Endothelial cell of umbilical vein (primary cell): ENCODE measurements at regions not wholly inside any gene's neighbourhood (a gene's known extent, or its start where the extent isn't known, plus 50 kb on each side); places are given as distances from the start of the nearest gene placed in this dataset.

ENCODE experiments used
- BruUV-seq: library from RNA; stranded (reverse); fragments of 400-500 nt; replicated peaks from 2 replicates; lab custom pipeline; 2021; lab: Mats Ljungman, UMichigan
- CTCF ChIA-PET: fragments of 300-600, 350-600 bp; sonication (Branson Sonifier 250); formaldehyde crosslinking; loops from one replicate; lab custom pipeline; 2021; ENCODE audit warnings: antibody characterized with exemption, inconsistent platforms; lab: Charles Lee
- POLR2A ChIA-PET: fragments of 300-600, 350-600 bp; sonication (Branson Sonifier 250); formaldehyde crosslinking; loops from one replicate; lab custom pipeline; 2021; ENCODE audit warnings: antibody characterized with exemption, inconsistent platforms; lab: Charles Lee
- DNase-seq: peaks from one replicate; pipeline ENCODE4 v3.0.0-alpha.2; 2011; ENCODE audit warnings: low read depth, low spot score
- FAIRE-seq: peaks from 2 replicates; lab custom pipeline; 2011; peaks lifted over from hg19 to GRCh38; lab: Jason Lieb, UNC
- H2AFZ ChIP-seq: 2 replicates; pipeline ENCODE4 v1.6.0; 2012; ENCODE audit warnings: low read depth, low read length, control low read depth, inconsistent platforms
- H3K27ac ChIP-seq: 2 replicates; pipeline ENCODE4 v1.5.1; 2011; ENCODE audit warnings: low read depth, mild to moderate bottlenecking, control low read depth, low read length, moderate library complexity; ENCODE audit not compliant: insufficient read depth
- H3K27me3 ChIP-seq, 2 experiments: 2 replicates each; pipeline versions ENCODE4 v1.6.0 to v1.6.1; 2011; ENCODE audit warnings: low read length in 2 of 2, mixed read lengths in 1 of 2; ENCODE audit not compliant: control insufficient read depth in 2 of 2, insufficient read depth in 2 of 2
- H3K36me3 ChIP-seq, 2 experiments: 2 replicates in 1 of 2; 3 replicates in 1 of 2; pipeline ENCODE4 v1.5.1; 2011; ENCODE audit warnings: low read length in 2 of 2, mild to moderate bottlenecking in 1 of 2, moderate library complexity in 1 of 2; ENCODE audit not compliant: control insufficient read depth in 2 of 2, insufficient read depth in 2 of 2; ENCODE audit errors: extremely low read depth in 1 of 2
- H3K4me1 ChIP-seq: 3 replicates; pipeline ENCODE4 v1.5.1; 2011; ENCODE audit warnings: mild to moderate bottlenecking, low read length; ENCODE audit not compliant: control insufficient read depth, insufficient read depth; ENCODE audit errors: extremely low read depth
- H3K4me2 ChIP-seq: 2 replicates; pipeline ENCODE4 v1.6.1; 2011; ENCODE audit warnings: low read length, control low read depth, mixed read lengths; ENCODE audit not compliant: insufficient read depth
- H3K4me3 ChIP-seq, 3 experiments: fragments of 200-600 bp in 1 of 3; sonication (generic), shearing (Covaris generic) in 1 of 3; replicated peaks in 1 of 3; 2 replicates each; pipeline ENCODE4 v1.5.1; 2011 to 2016; ENCODE audit warnings: control low read depth in 3 of 3, low read length in 3 of 3, mild to moderate bottlenecking in 2 of 3, inconsistent platforms in 1 of 3, low read depth in 1 of 3, moderate library complexity in 1 of 3; ENCODE audit not compliant: insufficient read depth in 1 of 3
- H3K79me2 ChIP-seq: 2 replicates; pipeline ENCODE4 v1.6.0; 2012; ENCODE audit warnings: low read length, inconsistent platforms; ENCODE audit not compliant: control insufficient read depth, insufficient read depth
- H3K9ac ChIP-seq: replicated peaks from 2 replicates; pipeline ENCODE3; 2011; ENCODE audit warnings: low read length, control low read depth; ENCODE audit not compliant: insufficient read depth; ENCODE audit errors: extremely low read depth
- H3K9me1 ChIP-seq: replicated peaks from 3 replicates; pipeline ENCODE4 v1.6.0; 2011; ENCODE audit warnings: mild to moderate bottlenecking, low read length; ENCODE audit not compliant: control insufficient read depth, insufficient read depth; ENCODE audit errors: extremely low read depth
- H3K9me3 ChIP-seq: replicated peaks from 2 replicates; pipeline ENCODE4 v1.5.1; 2012; ENCODE audit warnings: low read length, inconsistent platforms; ENCODE audit not compliant: control insufficient read depth, insufficient read depth
- H4K20me1 ChIP-seq: replicated peaks from 2 replicates; pipeline ENCODE3; 2011; ENCODE audit warnings: mild to moderate bottlenecking, low read length; ENCODE audit not compliant: control insufficient read depth, insufficient read depth; ENCODE audit errors: extremely low read depth
- EZH2 ChIP-seq: IDR thresholded peaks from 2 replicates; pipeline ENCODE4 v1.6.1; 2012; ENCODE audit warnings: borderline replicate concordance, low read depth, mild to moderate bottlenecking, moderate library complexity, low read length, inconsistent platforms; ENCODE audit not compliant: severe bottlenecking
- FOS ChIP-seq: IDR thresholded peaks from 2 replicates; pipeline ENCODE4 v1.6.1; 2011; ENCODE audit warnings: mild to moderate bottlenecking, low read length, moderate library complexity, borderline replicate concordance; ENCODE audit not compliant: insufficient read depth
- GATA2 ChIP-seq: IDR thresholded peaks from 2 replicates; pipeline ENCODE4 v1.7.0; 2011; ENCODE audit warnings: low read depth, mild to moderate bottlenecking, moderate library complexity, mixed read lengths, low read length; ENCODE audit not compliant: insufficient read length, insufficient read depth
- JUN ChIP-seq: IDR thresholded peaks from 2 replicates; pipeline ENCODE4 v1.6.1; 2011; ENCODE audit warnings: borderline replicate concordance, low read depth; ENCODE audit not compliant: insufficient read length, insufficient read depth
- MAX ChIP-seq: IDR thresholded peaks from 2 replicates; pipeline ENCODE4 v1.6.1; 2011; ENCODE audit not compliant: insufficient read depth, insufficient read length
- MYC ChIP-seq: IDR thresholded peaks from one replicate; pipeline ENCODE4 v1.6.1; 2011; ENCODE audit warnings: mild to moderate bottlenecking, low read depth, low read length
- POLR2A ChIP-seq: IDR thresholded peaks from 2 replicates; pipeline ENCODE4 v1.6.1; 2012; ENCODE audit warnings: low read depth, mild to moderate bottlenecking, control low read depth, low read length
- POLR2AphosphoS5 ChIP-seq: IDR thresholded peaks from 2 replicates; pipeline ENCODE4 v1.6.1; 2012; ENCODE audit warnings: low read depth, mild to moderate bottlenecking, control low read depth, low read length, moderate library complexity; ENCODE audit not compliant: insufficient read depth
- dilution Hi-C: fragments of 300-500 bp; cut with MboI; formaldehyde crosslinking; loops from one replicate; pipeline ENCODE4 v1.15.0; 2019; ENCODE audit warnings: low sequenced_read_pairs; ENCODE audit not compliant: extremely low pct_ligation_motif_present
- intact Hi-C: fragments of 100-400 bp; cut with micrococcal nuclease; formaldehyde crosslinking; loops from one replicate; pipeline ENCODE4 v1.10.0; 2022
- TF ChIP-seq, protein P1 (sequence below), 2 donors: IDR thresholded peaks; 1 replicate in 1 of 2; 2 replicates in 1 of 2; pipeline ENCODE4 v1.5.1; 2011; ENCODE audit warnings: low read length in 2 of 2, mild to moderate bottlenecking in 2 of 2, moderate library complexity in 2 of 2, control low read depth in 1 of 2, inconsistent platforms in 1 of 2, low read depth in 1 of 2; ENCODE audit not compliant: insufficient read depth in 1 of 2; ENCODE audit errors: extremely low read depth in 1 of 2

GRCh38 chr3:106943071-106943470 lies 434.2 kb upstream of the CCDC54 start:
- no peak overlapping the region for H3K4me2 ChIP-seq
- no peak overlapping the region for H3K4me3 ChIP-seq
- no peaks in the 10 kb centered on the region for H4K20me1 ChIP-seq
- no TSS peak for BruUV-seq
- no peak for TF ChIP-seq MYC
- TF ChIP-seq EZH2, result no peak
- TF ChIP-seq, protein P1, sequence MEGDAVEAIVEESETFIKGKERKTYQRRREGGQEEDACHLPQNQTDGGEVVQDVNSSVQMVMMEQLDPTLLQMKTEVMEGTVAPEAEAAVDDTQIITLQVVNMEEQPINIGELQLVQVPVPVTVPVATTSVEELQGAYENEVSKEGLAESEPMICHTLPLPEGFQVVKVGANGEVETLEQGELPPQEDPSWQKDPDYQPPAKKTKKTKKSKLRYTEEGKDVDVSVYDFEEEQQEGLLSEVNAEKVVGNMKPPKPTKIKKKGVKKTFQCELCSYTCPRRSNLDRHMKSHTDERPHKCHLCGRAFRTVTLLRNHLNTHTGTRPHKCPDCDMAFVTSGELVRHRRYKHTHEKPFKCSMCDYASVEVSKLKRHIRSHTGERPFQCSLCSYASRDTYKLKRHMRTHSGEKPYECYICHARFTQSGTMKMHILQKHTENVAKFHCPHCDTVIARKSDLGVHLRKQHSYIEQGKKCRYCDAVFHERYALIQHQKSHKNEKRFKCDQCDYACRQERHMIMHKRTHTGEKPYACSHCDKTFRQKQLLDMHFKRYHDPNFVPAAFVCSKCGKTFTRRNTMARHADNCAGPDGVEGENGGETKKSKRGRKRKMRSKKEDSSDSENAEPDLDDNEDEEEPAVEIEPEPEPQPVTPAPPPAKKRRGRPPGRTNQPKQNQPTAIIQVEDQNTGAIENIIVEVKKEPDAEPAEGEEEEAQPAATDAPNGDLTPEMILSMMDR (IDR thresholded peaks at IDR 0.05; ENCODE audit: extremely low read depth in 1 of 2, insufficient read depth in 1 of 2, low read depth in 1 of 2, low read length in 2 of 2), result no peak
- no peak for TF ChIP-seq GATA2
- no peak for TF ChIP-seq POLR2AphosphoS5
- TF ChIP-seq JUN, result no peak
- TF ChIP-seq MAX, result no peak
- TF ChIP-seq POLR2A, result no peak
- no peak for TF ChIP-seq FOS
- intact Hi-C loops, result no loop called here
- ChIA-PET POLR2A (no interaction called here), CTCF (no interaction called here)
- no peaks in the 10 kb centered on the region for H3K36me3 ChIP-seq
- H2AFZ ChIP-seq, result no peak overlapping the region
- H3K27ac ChIP-seq, result no peak overlapping the region
- H3K4me1 ChIP-seq, result no peaks in the 10 kb centered on the region
- no peaks in the 10 kb centered on the region for H3K9me1 ChIP-seq
- no peaks in the 10 kb centered on the region for H3K27me3 ChIP-seq
- FAIRE-seq (no peak), DNase-seq (no peak)
- no peaks in the 10 kb centered on the region for H3K79me2 ChIP-seq
- dilution Hi-C loops, result no loop called here
- H3K9ac ChIP-seq, result no peak overlapping the region
- H3K9me3 ChIP-seq, result no peaks in the 10 kb centered on the region
